H1 (cell line): ENCODE measurements at regions not wholly inside any gene's neighbourhood (a gene's known extent, or its start where the extent isn't known, plus 50 kb on each side); places are given as distances from the start of the nearest gene placed in this dataset.

ENCODE experiments used
- CTCF ChIA-PET: fragments of 300-600 bp; sonication (Branson Sonifier 250); formaldehyde crosslinking; loops from one replicate; lab custom pipeline; 2021; ENCODE audit not compliant: partially characterized antibody; lab: Charles Lee
- POLR2A ChIA-PET: fragments of 300-600 bp; sonication (Branson Sonifier 250); formaldehyde crosslinking; loops from one replicate; lab custom pipeline; 2021; ENCODE audit warnings: inconsistent platforms; ENCODE audit not compliant: partially characterized antibody; lab: Charles Lee
- DNase-seq, 2 experiments: peaks; one replicate each; pipeline versions ENCODE4 v3.0.0 to v3.0.0-alpha.2; 2010 to 2022; ENCODE audit warnings: low spot score in 2 of 2, low read depth in 1 of 2, mixed read lengths in 1 of 2
- FAIRE-seq: peaks from 2 replicates; lab custom pipeline; 2011; peaks lifted over from hg19 to GRCh38; lab: Jason Lieb, UNC
- H2AFZ ChIP-seq: 2 replicates; pipeline ENCODE4 v1.8.1; 2012; ENCODE audit warnings: low read length, inconsistent platforms
- H2AK5ac ChIP-seq: 2 replicates; pipeline ENCODE4 v1.6.1; 2013; ENCODE audit warnings: low read depth, low read length
- H2BK120ac ChIP-seq: replicated peaks from 2 replicates; pipeline ENCODE3; 2013; ENCODE audit warnings: low read depth, low read length, inconsistent platforms
- H2BK12ac ChIP-seq: 2 replicates; pipeline ENCODE4 v1.6.1; 2013; ENCODE audit warnings: low read depth, low read length
- H2BK15ac ChIP-seq: 2 replicates; pipeline ENCODE4 v1.6.1; 2013; ENCODE audit warnings: low read length
- H2BK20ac ChIP-seq: 2 replicates; pipeline ENCODE4 v1.6.1; 2013; ENCODE audit warnings: low read length
- H2BK5ac ChIP-seq: 2 replicates; pipeline ENCODE4 v1.6.1; 2013; ENCODE audit warnings: low read depth, low read length
- H3K14ac ChIP-seq: 2 replicates; pipeline ENCODE4 v1.6.1; 2013; ENCODE audit warnings: inconsistent platforms; ENCODE audit not compliant: insufficient read length
- H3K18ac ChIP-seq: 2 replicates; pipeline ENCODE4 v1.6.1; 2013; ENCODE audit warnings: low read length; ENCODE audit errors: extremely low read depth
- H3K23ac ChIP-seq: 2 replicates; pipeline ENCODE4 v1.6.1; 2013; ENCODE audit warnings: inconsistent platforms; ENCODE audit not compliant: insufficient read length
- H3K23me2 ChIP-seq: 2 replicates; pipeline ENCODE4 v1.6.1; 2013; ENCODE audit warnings: low read depth, low read length
- H3K27ac ChIP-seq: 2 replicates; pipeline ENCODE4 v1.6.1; 2011; ENCODE audit warnings: low read depth, low read length, inconsistent platforms
- H3K27me3 ChIP-seq, 4 experiments: replicated peaks in 1 of 4; 1 replicate in 1 of 4; 2 replicates in 3 of 4; pipeline versions ENCODE4 v1.6.1 to v1.8.1; 2011 to 2013; ENCODE audit warnings: low read length in 3 of 4, mild to moderate bottlenecking in 3 of 4, inconsistent platforms in 2 of 4, mixed read lengths in 2 of 4, moderate library complexity in 1 of 4; ENCODE audit not compliant: control insufficient read depth in 3 of 4, insufficient read depth in 3 of 4; ENCODE audit errors: extremely low read depth in 1 of 4
- H3K36me3 ChIP-seq, 4 experiments: 2 replicates each; pipeline versions ENCODE4 v1.6.1 to v1.8.1; 2011 to 2013; ENCODE audit warnings: mild to moderate bottlenecking in 4 of 4, low read length in 3 of 4, moderate library complexity in 2 of 4, control low read depth in 1 of 4, inconsistent platforms in 1 of 4; ENCODE audit not compliant: insufficient read depth in 4 of 4, control insufficient read depth in 2 of 4
- H3K4ac ChIP-seq: replicated peaks from 2 replicates; pipeline ENCODE3; 2013; ENCODE audit warnings: low read length, low read depth, mixed read lengths, inconsistent platforms; ENCODE audit not compliant: insufficient read length
- H3K4me1 ChIP-seq, 4 experiments: replicated peaks in 1 of 4; 1 replicate in 1 of 4; 2 replicates in 3 of 4; pipeline versions ENCODE4 v1.6.1 to v1.8.1; 2011 to 2013; ENCODE audit warnings: low read length in 3 of 4, inconsistent platforms in 2 of 4, mixed read lengths in 1 of 4; ENCODE audit not compliant: insufficient read depth in 4 of 4, control insufficient read depth in 3 of 4
- H3K4me2 ChIP-seq, 2 experiments: 2 replicates each; pipeline versions ENCODE4 v1.6.1 to v1.8.1; 2011 to 2013; ENCODE audit warnings: low read depth in 2 of 2, low read length in 2 of 2, control low read depth in 1 of 2, inconsistent platforms in 1 of 2, mild to moderate bottlenecking in 1 of 2; ENCODE audit not compliant: insufficient read depth in 1 of 2
- H3K4me3 ChIP-seq, 4 experiments: fragments of 200-600, 300-600 bp in 1 of 4; sonication (generic), shearing (Covaris generic), sonication (Bioruptor Twin) in 1 of 4; 2 replicates each; pipeline versions ENCODE4 v1.5.1 to v1.8.1; 2011 to 2016; ENCODE audit warnings: low read length in 4 of 4, low read depth in 3 of 4, control low read depth in 2 of 4, inconsistent platforms in 2 of 4, mild to moderate bottlenecking in 2 of 4, mixed read lengths in 1 of 4, moderate library complexity in 1 of 4; ENCODE audit not compliant: insufficient read depth in 2 of 4; ENCODE audit errors: extremely low read depth in 1 of 4
- H3K56ac ChIP-seq: replicated peaks from 2 replicates; pipeline ENCODE3; 2013; ENCODE audit warnings: low read depth, mild to moderate bottlenecking, mixed read lengths, low read length, inconsistent platforms; ENCODE audit not compliant: insufficient read length
- H3K79me1 ChIP-seq: 2 replicates; pipeline ENCODE4 v1.6.1; 2013; ENCODE audit warnings: low read depth, low read length, control low read depth
- H3K79me2 ChIP-seq, 2 experiments: 2 replicates each; pipeline versions ENCODE4 v1.6.1 to v1.8.1; 2012 to 2013; ENCODE audit warnings: low read length in 2 of 2, mild to moderate bottlenecking in 2 of 2, inconsistent platforms in 1 of 2; ENCODE audit not compliant: insufficient read depth in 2 of 2, control insufficient read depth in 1 of 2
- H3K9ac ChIP-seq, 4 experiments: replicated peaks in 1 of 4; 1 replicate in 1 of 4; 2 replicates in 3 of 4; pipeline versions ENCODE4 v1.6.1 to v1.8.1; 2011 to 2013; ENCODE audit warnings: low read depth in 3 of 4, low read length in 3 of 4, control low read depth in 2 of 4, mild to moderate bottlenecking in 2 of 4, moderate library complexity in 2 of 4, inconsistent platforms in 1 of 4; ENCODE audit errors: extremely low read depth in 1 of 4
- H3K9me3 ChIP-seq, 2 experiments: 2 replicates each; pipeline versions ENCODE4 v1.6.1 to v1.8.1; 2012 to 2013; ENCODE audit warnings: mild to moderate bottlenecking in 2 of 2, moderate library complexity in 2 of 2, control low read depth in 1 of 2, inconsistent platforms in 1 of 2, low read depth in 1 of 2, low read length in 1 of 2, mixed read lengths in 1 of 2; ENCODE audit not compliant: insufficient read depth in 2 of 2
- H4K20me1 ChIP-seq, 2 experiments: replicated peaks in 1 of 2; 2 replicates each; pipeline versions ENCODE3 to v1.8.1; 2011 to 2013; ENCODE audit warnings: inconsistent platforms in 2 of 2, low read length in 2 of 2, mild to moderate bottlenecking in 1 of 2; ENCODE audit not compliant: insufficient read depth in 2 of 2, control insufficient read depth in 1 of 2
- H4K5ac ChIP-seq: 2 replicates; pipeline ENCODE4 v1.6.1; 2013; ENCODE audit warnings: low read length, low read depth, mixed read lengths, inconsistent platforms; ENCODE audit not compliant: insufficient read length
- H4K8ac ChIP-seq: 2 replicates; pipeline ENCODE4 v1.8.0; 2013; ENCODE audit warnings: mild to moderate bottlenecking, moderate library complexity, low read length, inconsistent platforms; ENCODE audit not compliant: insufficient read depth; ENCODE audit errors: extremely low read depth
- H4K91ac ChIP-seq: replicated peaks from 2 replicates; pipeline ENCODE3; 2013; ENCODE audit warnings: low read length, mixed read lengths, inconsistent platforms; ENCODE audit not compliant: insufficient read length
- FOSL1 ChIP-seq: IDR thresholded peaks from 2 replicates; pipeline ENCODE4 v1.6.1; 2011; ENCODE audit warnings: mild to moderate bottlenecking, low read depth, low read length, moderate library complexity; ENCODE audit not compliant: insufficient read depth
- SIX5 ChIP-seq: IDR thresholded peaks from 2 replicates; pipeline ENCODE4 v1.6.1; 2011; ENCODE audit warnings: mild to moderate bottlenecking, low read depth, low read length
- TAF1 ChIP-seq: IDR thresholded peaks from 2 replicates; pipeline ENCODE4 v1.6.1; 2011; ENCODE audit warnings: mild to moderate bottlenecking, low read depth, low read length
- WGBS, 2 experiments: shearing (Covaris generic) in 1 of 2; methylation state at CpG; one replicate each; pipeline versions ENCODE4 v1.1.6 to v1.1.7; 2013 to 2015; ENCODE audit warnings: low lambda C conversion rate in 2 of 2, mixed read lengths in 2 of 2, inconsistent platforms in 1 of 2, low coverage in 1 of 2, missing lambda C conversion rate in 1 of 2; ENCODE audit not compliant: insufficient replicate concordance in 2 of 2, insufficient coverage in 1 of 2, insufficient read length in 1 of 2; ENCODE audit errors: extremely low coverage in 1 of 2, missing lambda C conversion rate in 1 of 2; 5-methylcytosine and 5-hydroxymethylcytosine counted together

GRCh38 chr6:43947860-43948259 is 177.8 kb downstream of the VEGFA start:
- H4K5ac ChIP-seq: no peak overlapping the region
- CTCF ChIA-PET: interaction anchor here (1.6 to 8.8 kb wide), 7 partner anchors 31 to 179 kb away, joined by 4 to 82 read pairs (median 28); partner anchors contain the start of gene VEGFA
- no peaks in the 10 kb centered on the region for H3K27me3 ChIP-seq
- FAIRE-seq: no peak
- H2BK15ac ChIP-seq: no peak overlapping the region
- H3K18ac ChIP-seq: no peak overlapping the region
- no peak overlapping the region for H3K27ac ChIP-seq
- H3K4me3 ChIP-seq: no peak overlapping the region
- H4K91ac ChIP-seq: no peak overlapping the region
- no peak overlapping the region for H2BK20ac ChIP-seq
- TF ChIP-seq SIX5: no peak
- no peak for TF ChIP-seq TAF1
- no peak for TF ChIP-seq FOSL1
- TF ChIP-seq, all 59 proteins: peak for 0
- Histone ChIP-seq H2BK120ac (no peak overlapping the region), H3K4me2 (no peak overlapping the region), H3K23ac (no peak overlapping the region), H3K56ac (no peak overlapping the region), H3K4ac (no peak overlapping the region), H3K14ac (no peak overlapping the region), H3K79me1 (no peaks in the 10 kb centered on the region), H2AK5ac (no peak overlapping the region), H4K20me1 (no peaks in the 10 kb centered on the region), H3K36me3 (no peaks in the 10 kb centered on the region), H3K9me3 (no peaks in the 10 kb centered on the region), H2AFZ (no peak overlapping the region), H3K9ac (no peak overlapping the region), H4K8ac (no peak overlapping the region; the same call in 1 of the 2 replicates), H3K79me2 (no peaks in the 10 kb centered on the region), H3K4me1 (peaks cover 0 to 3% (median 0%) of the 10 kb centered on the region in 4 experiments; a peak in 2 of 7 replicates), H2BK12ac (no peak overlapping the region), H2BK5ac (no peak overlapping the region), H3K23me2 (no peaks in the 10 kb centered on the region)
- DNase-seq: no peak
- POLR2A ChIA-PET: interaction anchor here (1.0 to 2.6 kb wide), 2 partner anchors 19 to 21 kb away, joined by 3 to 11 read pairs; no protein-coding TSS in a partner anchor
- 95% methylated on average over 3 of the region's 3 CpGs; no CpG with 5 or more reads in 1 of the 2 experiments for WGBS, 2 experiments
